ENCODE measurements at regions not wholly inside any gene's neighbourhood (a gene's known extent, or its start where the extent isn't known, plus 50 kb on each side); places are given as distances from the start of the nearest gene placed in this dataset.

- TF ChIP-seq CTCF (IDR thresholded peaks at IDR 0.05) = no peak
- TF ChIP-seq POLR2AphosphoS5 (IDR thresholded peaks at IDR 0.05; ENCODE audit: low read depth, low read length) = no peak
- TF ChIP-seq TCF7L2 (IDR thresholded peaks at IDR 0.05; ENCODE audit: low read depth, low read length) = no peak
- TF ChIP-seq SIN3A (IDR thresholded peaks at IDR 0.05; ENCODE audit: borderline replicate concordance, insufficient read depth, low read depth, low read length) = no peak
Observed at GRCh38 chr2:19685731-19686130, 216.1 kb downstream of the TTC32 start.
